ENCODE measurements at regions not wholly inside any gene's neighbourhood (a gene's known extent, or its start where the extent isn't known, plus 50 kb on each side); places are given as distances from the start of the nearest gene placed in this dataset.

DNA sequence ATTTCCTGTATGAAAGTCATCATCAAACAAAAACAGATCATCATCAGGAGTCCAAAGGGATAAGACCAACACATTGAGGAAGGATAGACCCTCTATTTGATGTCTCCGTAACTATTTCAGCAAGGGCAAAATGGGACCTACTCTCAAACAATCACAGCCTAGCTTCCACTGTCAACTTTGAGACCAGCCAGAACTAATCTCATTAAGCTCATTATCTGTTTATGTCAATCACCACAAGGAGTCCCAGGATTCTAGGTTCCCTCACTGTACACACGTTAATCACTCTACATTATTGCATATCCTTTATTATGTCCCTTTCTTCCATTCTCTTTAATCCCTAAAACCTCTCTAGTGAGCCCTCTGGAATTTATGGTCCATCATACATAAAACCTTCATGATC, 370.3 kb upstream of the LINC00305 start:
- DNase-seq (ENCODE audit: low spot score in 2 of 2) (no peak), FAIRE-seq (no peak)

DNA sequence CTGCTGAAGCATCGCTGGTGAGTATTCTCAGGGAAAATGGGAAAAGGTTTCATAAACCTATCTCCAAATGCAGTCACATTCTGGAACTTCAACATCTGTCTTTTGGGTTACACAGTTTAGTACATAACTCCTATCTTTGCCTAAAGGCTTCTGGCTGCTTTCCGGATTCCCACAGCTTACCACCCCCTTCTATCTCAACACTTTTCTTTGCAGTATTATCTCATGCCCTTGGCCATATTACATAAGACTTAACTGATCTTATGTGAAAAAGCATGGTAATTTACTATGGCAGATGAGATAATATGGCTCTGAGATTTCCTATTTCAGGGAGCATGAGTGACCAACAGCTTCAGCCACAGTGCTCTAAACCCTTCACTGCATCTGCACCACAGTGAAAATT, 369.3 kb upstream of the LINC00305 start:
- DNase-seq (ENCODE audit: low spot score in 2 of 2) = no peak
- FAIRE-seq = no peak

DNA sequence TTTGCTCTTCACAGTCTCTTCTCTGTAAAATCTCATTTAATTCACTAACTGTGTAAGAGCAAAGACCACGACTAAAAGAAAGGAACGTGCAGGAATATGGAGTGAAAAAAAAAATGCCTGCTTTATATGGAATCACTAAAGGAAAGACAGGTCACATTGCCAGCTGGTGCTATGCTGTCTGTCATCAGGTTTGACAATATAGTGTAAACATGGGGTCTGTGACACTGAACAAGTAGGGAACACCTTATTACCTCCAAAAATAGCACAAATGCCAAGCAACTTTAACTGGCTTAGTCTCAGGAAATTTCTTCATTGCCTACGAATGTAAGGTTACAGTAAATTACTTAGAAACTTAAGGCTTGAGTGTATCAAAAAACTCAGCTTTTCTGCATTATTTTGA, 364.5 kb upstream of the LINC00305 start:
- DNase-seq (ENCODE audit: low spot score in 2 of 2) (no peak), FAIRE-seq (no peak)

DNA sequence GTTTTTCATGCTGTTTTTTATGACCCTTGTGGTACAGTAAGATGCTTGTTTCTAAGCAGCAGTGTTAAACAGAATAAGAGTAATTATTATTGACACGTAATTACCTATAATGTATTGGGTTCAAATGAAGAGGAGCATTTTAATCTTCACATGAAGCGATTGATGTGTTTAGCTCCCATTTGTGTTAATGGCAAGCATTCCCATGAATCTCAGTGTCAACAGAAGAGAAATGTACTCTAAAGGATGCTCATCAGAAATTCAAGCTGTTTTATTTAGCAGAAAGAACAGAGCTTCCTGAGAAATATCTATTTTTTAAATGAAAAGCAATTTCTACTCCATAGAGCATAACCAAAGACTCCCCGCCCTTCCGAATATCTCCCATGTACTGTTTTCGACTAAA, 341.3 kb upstream of the LINC00305 start:
- no peak for DNase-seq (ENCODE audit: low spot score in 2 of 2)
- no peak for FAIRE-seq

DNA sequence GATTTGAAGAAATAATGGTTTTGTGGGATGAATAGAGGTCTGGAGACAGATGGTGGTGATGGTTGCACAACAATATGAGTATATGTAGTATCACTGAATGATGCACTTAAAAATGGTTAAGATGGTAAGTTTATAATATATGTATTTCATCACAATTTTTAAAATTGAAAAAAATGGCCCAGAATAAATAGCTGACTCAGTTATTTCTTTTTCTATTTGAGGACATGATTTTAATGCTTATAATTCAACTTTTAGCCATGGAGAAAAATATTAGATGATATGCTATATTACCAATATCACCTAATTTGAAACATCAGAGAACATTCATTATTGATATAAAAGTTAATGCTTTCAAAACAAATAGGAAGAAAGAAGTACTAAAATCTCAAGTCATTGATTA, 339.8 kb upstream of the LINC00305 start:
- no peak for DNase-seq (ENCODE audit: low spot score in 2 of 2)
- FAIRE-seq = no peak

DNA sequence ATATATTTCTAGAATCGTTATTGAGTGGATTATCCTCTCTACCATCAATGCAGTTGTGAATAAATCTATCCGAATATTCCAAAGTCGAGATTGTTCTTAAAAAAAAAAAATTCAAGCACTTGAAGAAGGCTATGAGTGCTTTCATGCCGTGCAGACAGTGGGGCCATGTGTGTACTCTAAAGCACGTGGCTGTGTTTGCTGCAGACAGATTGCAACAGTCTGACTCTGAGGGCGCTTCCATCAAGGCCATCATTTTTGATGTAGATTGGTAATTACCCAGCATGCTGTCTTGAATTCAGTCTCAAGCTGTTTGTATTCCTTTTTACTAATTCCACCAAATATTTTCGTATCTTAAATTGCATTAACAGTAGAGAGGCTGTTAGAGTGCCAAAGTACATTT, 325.9 kb upstream of the LINC00305 start:
- DNase-seq (ENCODE audit: low spot score in 2 of 2) (no peak), FAIRE-seq (no peak)

DNA sequence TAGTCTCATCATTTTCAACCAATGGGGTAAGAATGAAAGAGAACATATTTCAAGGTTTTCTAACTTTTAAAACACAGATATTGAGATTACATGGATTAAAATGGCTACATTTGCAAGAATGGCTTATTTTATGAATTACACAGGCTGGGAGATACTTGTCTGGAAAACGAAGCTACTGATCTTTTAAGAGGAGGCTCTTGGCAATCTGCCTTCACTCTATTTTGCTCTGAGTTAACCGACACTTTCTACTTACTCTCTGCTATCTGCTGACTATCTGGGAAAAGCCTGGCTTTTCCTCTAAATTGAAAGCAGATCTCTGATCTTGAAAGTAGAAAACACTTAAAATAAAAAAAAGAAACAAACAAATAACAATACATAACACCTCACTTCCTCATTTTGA, 325.4 kb upstream of the LINC00305 start:
- FAIRE-seq = no peak
- DNase-seq (ENCODE audit: low spot score in 2 of 2) = no peak

DNA sequence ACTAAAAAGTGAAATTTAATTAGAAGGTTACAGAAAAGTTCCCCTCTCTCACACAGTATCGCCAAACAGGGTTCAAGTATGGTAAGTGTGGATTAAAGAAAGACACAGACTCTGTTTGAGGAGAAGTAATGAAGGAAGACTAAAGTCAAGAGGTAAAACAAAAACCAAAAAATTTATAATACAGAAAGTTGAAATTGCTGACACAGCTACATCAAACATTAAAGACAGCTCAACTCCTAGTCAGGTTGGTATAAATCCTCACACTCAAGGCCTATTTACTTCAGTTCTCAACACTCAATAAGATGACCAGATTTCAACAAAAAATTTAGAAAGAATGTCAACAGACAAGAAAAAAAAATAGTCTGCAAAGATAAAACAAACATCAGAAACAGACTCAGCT, 300.5 kb upstream of the LINC00305 start:
- DNase-seq (ENCODE audit: low spot score in 2 of 2) (no peak), FAIRE-seq (no peak)

DNA sequence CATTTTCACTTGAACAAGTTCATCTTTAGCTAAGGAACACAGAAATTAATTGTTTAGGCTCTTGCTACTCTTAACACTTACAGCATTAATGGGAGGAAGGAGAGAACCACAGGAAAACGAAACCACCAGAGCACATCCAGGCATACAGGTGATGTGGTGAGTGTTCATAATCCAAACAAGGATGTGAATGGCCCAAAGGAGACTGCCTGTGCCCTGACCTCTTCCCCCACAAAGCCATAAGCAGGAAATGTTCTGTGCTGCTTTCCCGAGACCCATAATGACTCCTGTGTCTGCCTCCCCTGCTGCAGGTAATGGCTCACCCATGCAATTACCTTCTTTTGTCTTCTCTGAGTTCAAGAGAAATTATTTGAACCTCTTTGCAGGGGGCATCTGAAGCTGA, 295.9 kb upstream of the LINC00305 start:
- FAIRE-seq = no peak
- DNase-seq (ENCODE audit: low spot score in 2 of 2) = no peak

DNA sequence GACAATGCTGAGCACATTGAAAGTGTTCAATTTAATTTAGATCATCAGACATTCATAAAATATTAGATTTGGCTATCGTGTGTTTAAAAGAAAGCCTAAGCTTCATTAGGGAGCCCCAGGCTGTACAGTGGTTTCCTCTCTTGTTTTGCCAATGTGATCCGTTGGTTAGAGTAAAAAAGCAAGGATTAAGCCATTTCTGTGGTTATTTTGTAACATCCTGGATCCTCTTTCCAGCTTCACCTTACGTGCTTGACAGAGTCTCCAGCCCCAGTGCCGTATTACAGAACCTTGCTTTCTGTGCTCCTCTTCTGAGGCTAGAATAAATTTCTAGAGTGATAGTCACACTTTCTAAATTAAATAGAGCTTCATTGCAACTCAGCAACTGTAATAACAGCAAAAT, 289.3 kb upstream of the LINC00305 start:
- FAIRE-seq (no peak), DNase-seq (ENCODE audit: low spot score in 2 of 2) (no peak)

DNA sequence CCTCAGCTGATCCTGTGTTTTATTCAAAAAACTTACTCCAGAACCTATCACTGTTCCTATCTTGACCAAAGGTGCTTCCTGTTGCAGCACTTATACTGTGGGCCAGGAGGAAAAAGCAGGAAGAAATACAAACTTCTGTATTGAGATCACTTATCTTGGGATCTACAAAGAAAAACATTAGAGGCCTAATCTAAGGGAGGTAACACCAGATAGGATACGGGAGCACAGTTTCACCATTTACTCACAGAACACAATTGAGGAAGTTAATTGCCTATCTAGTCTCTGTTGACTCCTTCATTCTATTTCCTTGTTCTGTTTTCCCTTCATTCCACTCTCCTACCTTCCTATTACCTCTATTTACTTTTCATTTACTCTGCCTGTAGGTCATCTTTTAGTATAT, 287.2 kb upstream of the LINC00305 start:
- FAIRE-seq = no peak
- no peak for DNase-seq (ENCODE audit: low spot score in 2 of 2)

DNA sequence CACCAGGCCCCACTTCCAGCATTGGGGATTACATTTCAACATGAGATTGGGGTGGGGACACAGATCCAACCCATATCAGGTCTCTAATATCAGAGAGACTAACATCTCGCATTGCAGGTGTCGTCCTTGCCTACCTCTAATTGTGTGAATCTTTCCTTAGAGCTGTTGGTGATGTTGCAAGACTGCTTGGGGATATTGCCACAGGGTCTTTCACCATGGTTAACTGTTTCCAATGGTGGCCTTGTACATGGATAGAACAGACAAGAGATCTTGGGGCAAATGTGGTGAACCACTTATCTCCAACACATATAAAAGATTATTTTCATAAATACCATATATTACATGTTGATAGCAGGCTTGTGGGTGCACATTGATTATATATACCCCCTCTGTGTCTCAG, 270.3 kb upstream of the LINC00305 start:
- no peak for DNase-seq (ENCODE audit: low spot score in 2 of 2)
- FAIRE-seq = no peak

DNA sequence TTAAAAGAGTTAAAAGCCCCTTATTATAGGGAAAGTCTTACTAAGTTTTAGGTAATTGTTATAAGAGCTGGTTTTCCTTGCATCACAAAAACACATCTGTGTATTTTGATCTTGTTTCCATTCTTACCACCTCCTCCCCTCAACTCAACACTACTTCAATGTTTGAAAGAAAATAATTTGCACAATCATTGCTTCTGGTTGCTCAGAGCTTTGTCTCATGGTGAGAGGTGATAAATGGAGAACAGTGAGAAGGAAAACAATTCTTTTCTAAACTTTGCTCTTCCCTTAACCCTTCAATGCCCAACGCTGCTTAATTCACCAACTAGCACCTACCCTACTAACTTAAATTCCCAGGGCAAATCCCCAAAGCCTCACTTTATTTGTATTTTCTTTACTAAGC, 268.1 kb upstream of the LINC00305 start:
- no peak for FAIRE-seq
- no peak for DNase-seq (ENCODE audit: low spot score in 2 of 2)

DNA sequence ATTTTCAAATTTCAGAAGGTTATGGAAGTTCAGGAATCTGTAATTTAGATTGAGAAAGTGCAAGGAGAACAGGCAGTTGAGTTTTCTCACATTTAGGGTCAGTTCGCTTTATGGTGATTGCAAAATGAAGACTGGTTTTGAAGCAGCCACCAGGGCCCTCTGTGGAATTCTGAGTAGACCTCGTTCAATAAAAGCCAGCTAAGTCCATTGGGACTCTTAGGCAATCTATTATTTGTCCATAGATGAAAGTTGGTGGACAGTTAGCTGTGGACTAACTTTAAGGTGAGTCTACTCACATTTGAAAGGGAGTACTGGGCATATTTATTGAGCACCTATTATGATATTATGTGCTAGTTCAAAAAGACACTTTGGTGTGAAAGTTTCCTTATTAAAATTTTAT, 266.3 kb upstream of the LINC00305 start:
- FAIRE-seq (no peak), DNase-seq (ENCODE audit: low spot score in 2 of 2) (no peak)

DNA sequence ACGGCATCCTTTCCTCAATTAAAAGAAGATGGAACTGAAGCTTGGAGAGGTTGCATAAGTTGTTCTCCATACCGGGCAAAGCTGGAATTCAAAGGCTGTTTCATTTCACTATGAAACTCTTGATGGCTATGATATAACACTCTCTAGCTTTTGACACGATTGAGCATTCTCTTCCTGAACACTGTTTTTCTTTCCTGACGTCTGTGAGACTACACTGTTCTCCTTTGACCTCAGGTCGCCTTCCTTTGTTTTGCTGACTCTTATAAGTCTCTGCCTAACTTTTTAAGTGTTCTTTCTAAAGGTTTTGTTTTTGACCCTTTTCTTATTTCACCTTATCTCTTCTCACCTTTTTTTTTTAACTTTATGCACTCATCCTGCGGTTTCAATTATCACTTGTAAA, 261.8 kb upstream of the LINC00305 start:
- DNase-seq (ENCODE audit: low spot score in 2 of 2) (no peak), FAIRE-seq (no peak)

DNA sequence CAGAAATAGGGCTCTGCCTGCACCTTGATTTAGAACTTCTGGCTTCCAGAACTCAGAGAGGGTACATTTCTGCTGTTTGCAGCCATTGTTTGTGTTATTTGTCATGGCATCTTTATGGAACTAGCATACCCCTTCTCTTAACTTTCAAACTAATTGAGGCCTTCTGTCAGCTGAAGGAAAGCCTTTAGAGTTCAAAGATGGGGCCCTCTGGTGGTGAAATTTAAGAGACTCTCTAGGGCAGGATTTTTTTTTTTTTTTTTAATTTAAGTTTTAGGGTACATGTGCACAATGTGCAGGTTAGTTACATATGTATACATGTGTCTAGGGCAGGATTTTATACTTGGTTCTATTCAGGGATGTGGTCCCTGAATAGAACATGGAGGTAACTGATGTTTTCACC, 260.6 kb upstream of the LINC00305 start:
- no peak for FAIRE-seq

DNA sequence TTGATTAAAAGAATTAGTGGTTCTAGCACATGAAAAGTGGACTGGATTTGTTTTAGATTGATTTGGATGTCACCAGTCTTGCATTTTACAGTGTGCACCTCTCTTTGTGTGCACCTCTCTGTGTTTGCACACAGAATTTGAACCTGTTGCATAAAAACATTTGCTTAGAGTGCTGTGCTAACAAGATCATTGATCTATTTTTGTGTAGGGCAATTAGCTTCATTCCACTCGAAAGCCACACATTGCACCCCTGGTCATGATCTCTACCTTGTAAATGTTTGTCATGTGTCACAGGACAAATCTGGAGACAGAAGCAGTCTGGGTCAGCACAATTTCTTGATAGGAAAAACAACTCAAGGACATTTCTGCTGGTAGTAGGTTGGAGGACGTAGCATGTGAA, 258.7 kb upstream of the LINC00305 start:
- DNase-seq (ENCODE audit: low spot score in 2 of 2) = no peak
- no peak for FAIRE-seq

More for the DNA sequence above, 260.6 kb upstream of the LINC00305 start:
- no peak for DNase-seq (ENCODE audit: low spot score in 2 of 2)

DNA sequence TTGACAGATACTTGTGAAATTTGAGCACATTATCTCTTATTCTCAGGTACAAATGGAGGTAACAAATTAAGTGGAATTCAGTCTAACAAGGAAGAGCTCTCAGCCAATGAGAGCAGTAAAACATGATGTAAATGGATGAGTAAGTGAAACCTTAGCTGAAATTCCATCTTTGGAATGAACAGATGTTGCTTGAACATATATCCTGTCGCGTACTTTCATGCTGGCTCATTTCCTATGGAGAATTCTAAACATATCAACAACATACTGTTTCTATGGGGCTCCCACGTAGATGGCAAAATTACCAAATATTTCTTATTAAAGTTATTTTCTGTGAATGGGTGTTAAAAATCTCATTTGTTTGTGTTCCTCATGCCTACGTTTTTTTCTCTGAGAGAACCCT, 256.3 kb upstream of the LINC00305 start:
- DNase-seq (ENCODE audit: low spot score in 2 of 2) (no peak), FAIRE-seq (no peak)

DNA sequence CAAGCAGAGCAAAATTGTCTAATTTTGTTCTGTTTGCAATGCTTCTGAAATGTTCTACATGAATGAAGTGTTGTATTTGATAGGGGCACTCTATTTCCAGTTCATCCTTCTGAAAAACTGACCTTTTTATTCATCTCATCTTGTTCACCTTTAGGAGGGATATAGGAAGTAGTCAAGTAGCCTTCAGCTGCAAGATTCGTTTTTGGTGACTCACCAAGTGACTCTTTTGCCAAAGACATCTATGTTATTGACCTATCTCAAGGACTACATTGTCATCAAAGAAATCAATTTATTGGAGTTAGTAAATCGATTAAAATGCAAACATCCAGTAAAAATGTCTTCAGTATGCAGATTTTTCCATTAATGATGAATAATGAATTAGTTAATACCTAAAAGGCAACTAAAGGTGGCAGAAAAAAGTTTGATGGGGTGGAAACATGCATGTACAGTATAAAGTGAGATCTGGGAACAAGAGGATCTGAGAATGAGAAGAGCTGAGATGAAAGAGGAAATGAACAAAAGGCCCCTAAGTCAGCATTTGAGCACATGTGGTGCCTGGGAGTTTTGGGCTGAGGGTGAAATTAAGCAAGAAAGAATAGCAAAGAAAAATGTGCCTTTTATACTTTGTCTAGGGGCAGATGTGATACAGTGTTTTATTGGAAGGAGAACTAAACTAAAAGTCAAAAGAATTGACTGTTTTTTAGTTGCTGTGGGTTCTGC, 255.1 kb upstream of the LINC00305 start:
- DNase-seq (ENCODE audit: low spot score in 2 of 2) (no peak), FAIRE-seq (no peak)

DNA sequence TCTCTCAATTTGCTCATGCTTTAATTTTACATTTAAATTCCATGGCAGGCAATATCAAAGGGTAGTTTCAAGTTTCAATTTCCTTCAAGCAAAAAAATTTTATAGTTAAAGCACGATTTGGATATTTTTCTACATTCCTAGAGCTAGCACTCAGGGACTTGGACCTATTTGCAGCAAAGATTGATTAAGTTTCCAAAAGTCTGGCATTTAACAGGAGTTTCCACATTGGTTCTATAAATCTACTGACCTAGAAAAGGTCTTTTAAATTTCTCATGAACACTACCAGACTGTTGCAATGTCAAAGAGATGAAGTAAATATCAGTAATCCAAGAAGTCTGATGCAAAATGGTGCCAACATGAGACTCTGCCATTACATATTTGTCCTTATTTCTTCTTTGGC, 253.7 kb upstream of the LINC00305 start:
- DNase-seq (ENCODE audit: low spot score in 2 of 2) (no peak), FAIRE-seq (no peak)

DNA sequence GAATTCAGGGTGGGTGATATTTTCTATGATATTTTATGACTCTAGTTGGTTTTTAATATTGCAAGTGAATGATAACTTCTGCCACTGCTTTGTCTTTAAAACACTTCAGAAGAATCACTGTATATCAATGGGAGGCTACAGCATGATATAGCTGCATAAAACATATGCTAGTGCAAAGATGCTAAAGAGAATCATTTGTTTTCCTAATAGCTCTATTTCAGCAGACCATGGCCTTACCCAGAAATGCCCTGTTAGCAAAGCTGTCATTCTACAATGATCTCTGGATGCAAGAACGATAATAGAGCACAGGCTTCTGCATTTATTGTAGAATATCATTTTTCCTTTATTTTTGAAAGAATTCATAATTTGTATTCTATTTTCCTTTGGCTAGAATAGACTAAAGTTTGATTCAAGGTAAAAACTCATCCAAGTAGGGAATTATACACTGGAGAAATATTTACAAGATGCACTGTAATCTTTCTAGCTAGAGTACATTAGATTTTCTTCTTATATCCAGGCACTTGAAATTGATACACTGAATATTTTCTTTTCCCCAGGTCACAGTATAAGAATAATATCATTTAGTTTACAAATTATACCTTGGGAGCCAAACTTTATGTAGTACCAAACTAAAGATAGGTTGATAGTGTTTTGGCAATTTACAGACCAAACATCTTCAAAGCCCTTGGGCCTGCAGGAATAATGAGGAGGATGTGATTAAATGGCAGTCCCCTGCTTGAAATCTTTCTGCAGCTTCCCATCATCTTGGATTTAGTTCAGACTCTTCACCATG, 252.6 kb upstream of the LINC00305 start:
- FAIRE-seq (no peak), DNase-seq (ENCODE audit: low spot score in 2 of 2) (no peak)

DNA sequence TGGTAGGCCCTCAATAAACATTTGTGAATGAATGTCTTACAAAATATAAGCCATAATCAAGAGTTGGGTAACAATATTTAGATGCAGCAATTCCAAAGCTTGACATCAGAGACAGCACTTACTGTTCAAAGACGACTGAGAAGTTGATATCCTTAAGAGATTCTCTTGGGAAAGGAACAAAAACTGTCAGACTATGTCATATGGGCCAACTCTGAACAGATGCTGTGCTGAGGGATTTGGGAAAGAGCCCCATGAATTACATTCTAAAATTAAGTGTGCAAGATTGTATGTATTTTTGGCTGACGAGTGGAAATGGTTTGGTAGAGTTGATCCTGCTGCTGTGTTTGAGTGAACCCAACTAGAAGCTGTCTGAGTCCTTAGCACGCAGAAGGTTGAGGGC, 250.7 kb upstream of the LINC00305 start:
- no peak for FAIRE-seq
- no peak for DNase-seq (ENCODE audit: low spot score in 2 of 2)
